Activated CD8-positive, alpha-beta memory T cell treated with anti-CD3 and anti-CD28 coated beads for 24 hours (primary cell): ENCODE measurements at regions not wholly inside any gene's neighbourhood (a gene's known extent, or its start where the extent isn't known, plus 50 kb on each side); places are given as distances from the start of the nearest gene placed in this dataset.
"Not testable (repeated sequence)": the region's sequence is repeated elsewhere in the genome, so short reads cannot be mapped to it uniquely, and the experiment has no call there.

ENCODE experiments used
- DNase-seq: peaks from one replicate; pipeline ENCODE4 v3.0.0-alpha.2; 2020

DNA sequence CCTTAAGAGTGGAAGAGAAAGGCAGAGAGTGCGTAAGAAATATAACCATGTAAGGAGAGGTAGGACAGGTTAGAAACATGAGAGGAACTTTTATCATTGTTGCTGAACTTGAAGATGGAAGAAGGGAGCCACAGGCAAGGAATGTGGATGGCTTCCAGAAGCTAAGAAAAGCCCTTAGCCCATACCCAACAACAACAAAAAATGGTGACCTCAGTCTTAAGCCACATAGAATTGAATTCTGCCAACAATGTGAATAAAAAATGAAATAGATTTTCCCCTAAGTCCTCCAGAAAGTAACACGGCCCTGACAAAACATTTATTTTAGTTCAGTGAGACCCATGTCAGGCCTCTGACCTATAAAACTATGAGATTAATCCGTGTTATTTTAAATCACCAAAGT is 767.3 kb downstream of the FAM181B start:
- no peak for DNase-seq

DNA sequence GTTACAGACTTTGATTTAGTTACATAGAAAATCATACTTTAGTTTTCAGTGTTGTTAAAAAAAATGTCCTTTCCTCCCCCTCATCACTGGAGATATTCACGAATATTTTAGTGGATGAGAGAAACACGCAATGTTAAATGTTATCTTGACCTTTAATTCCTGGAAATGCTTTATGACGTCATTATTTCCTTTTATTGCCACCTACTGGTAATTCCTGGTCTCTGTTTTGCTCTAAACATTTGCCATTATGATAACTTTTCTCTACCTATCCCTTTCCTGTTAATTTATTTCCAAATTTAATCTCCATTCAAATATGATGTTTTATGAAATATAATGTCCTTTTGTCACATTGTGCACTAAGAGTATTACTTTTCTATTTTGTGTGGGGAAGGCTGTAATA is 770.6 kb downstream of the FAM181B start:
- no peak for DNase-seq

DNA sequence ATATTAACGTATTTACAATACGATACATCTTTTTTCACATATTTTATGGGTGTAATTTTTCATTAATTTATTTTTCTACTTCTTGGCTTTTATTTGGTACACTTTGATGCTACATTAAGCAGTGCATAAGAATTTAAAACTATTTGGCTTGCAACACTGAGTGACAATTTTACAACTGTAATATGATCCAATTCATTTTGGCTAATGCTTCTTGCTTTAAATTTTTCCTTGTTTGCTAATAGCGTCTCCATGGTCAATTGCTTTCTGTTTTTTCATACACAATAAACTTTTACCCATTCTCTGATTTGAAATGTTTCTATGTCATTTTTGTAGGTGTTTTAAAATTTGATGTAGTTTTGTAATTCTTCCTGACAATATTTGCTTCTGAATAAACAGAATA is 773.2 kb downstream of the FAM181B start:
- no peak for DNase-seq

DNA sequence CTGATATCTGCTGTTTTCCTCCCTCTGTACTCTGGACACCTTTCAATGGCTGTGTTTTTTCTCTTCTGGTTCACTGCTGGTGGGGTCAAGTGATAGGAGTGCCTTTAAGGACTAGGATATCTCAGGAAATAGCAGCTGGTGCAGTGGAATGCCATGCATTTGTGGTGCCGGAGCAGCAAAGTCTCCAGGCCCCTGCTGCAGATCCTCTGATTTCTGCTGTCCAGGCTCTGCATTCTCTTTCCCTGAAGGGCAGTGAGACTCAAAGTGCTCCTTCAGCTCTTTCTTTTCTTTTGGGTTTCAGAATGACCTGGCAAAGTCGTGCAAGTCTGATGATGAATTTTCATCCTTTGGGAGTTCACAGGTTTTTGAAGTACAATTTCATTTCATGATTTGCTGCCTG is 774.3 kb downstream of the FAM181B start:
- no peak for DNase-seq

DNA sequence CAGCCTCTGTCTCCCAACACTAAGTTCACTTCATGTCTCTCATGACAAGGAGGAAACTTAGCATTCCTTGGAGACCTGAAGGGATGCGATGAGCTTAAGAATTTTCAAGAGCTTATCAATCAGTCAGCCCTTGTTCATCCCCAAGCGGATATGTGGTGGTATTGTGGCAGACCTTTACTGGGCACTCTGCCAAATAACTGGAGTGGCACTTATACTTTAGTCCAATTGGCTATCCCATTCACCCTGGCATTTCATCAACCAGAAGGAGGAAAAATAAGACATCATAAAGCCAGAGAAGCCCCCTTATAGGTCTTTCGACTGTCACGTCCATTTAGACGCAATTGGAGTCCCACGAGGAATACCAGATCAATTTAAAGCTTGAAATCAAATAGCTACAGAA is 779.4 kb downstream of the FAM181B start:
- DNase-seq, result not testable (repeated sequence)

DNA sequence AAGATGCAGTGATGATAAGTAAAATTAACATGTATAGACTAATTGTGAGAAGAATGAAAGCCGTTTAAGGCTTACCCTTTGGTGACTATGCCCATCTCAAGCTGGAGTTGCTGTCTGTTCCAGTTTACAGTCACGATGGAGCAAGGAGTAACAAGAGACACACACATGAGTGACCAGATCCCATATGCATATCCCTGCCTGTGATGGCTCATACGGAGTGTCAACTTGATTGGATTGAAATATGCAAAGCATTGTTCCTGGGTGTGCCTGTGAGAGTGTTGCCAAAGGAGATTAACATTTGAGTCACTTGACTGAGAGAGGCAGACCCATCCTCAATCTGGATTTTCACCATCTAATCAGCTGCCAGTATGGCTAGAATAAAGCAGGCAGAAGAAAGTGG is 786.8 kb downstream of the FAM181B start:
- no peak for DNase-seq

DNA sequence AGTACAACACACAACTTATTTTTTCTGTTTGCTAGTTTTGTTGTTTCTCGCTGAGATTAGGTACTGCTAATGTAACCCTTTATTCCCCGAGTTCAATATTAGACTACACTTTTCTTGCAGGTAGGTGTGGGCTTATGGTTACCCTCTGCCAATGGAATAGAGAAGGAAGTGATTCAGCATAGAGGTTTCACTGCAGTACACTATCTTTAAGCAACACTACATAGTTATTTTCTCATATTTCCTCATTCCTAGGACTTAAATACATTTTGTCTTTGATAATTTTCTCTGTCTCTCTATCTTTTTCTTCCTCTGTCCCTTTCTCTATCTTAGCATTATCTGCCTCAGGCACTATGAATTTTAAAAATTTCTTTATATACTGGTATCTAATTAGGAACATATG is 791.0 kb downstream of the FAM181B start:
- DNase-seq, result no peak

DNA sequence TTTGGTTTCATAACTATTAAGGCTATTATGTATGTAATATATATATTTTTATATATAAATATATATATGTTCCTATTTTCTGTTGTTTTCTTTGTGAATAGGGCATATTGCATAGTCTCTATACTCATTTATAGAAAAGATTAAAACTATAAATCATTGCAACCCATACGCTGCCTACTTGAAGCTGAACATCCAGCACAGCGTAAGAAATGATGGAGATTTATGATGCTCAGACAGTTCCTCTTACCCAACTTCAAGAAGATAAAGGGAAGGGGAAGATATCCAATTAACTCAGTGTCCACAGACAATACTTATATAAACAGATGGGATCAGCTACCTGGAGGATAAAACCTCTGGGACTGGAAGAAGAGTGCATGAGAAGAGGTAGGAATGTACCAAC is 791.7 kb downstream of the FAM181B start:
- DNase-seq, result no peak

DNA sequence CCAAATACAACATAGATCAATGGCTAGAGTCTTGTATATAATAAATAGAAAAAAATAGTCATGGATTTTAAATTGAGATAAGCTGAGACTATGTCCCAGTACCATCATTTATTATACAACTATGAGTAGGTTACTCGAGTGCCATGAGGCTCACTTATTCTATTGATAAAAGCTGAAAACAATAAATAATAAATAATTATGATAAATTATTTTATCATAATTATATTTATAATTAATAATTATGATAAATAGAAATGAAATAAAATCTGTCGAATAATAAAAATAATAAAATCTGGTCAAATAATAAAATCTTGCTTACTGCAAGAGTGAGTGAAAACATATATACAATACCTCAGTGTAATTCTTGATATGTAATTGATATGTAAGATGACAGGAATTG is 801.4 kb downstream of the FAM181B start:
- DNase-seq, result no peak

DNA sequence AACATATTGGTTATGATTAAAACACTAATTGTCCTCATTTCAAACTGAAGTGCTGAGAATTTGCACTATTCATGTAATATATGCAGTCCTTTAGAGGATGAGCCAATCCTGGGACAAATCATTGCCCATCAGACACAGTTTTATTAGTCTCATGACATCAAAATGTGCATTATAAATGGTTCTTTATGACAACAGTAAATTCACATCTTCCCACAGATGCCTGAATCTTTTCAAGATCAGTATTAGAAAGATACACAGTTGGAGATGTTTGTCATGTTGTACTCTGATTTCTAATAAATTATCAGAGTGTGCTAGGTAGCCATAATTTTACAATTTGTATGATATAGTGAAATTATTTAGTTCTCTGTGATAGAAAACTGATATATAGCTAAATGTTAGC is 813.5 kb downstream of the FAM181B start:
- DNase-seq, result no peak

DNA sequence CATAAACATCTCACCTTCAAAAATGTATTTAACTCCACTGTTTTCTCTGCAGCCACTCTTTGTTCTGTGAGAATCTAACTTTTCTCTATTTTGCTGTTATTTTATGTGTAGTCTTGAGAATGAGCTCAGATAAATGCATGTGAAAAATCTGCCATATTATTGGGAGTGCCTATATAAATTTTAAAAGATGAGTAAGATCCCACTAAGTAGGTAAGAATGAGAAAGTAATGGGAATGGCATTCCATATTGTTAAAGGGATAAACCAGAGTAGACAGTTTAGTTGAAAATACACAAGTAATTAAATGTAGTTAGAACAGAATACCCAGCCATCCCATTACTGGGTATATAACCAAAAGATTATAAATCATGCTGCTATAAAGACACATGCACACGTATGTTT is 817.2 kb downstream of the FAM181B start:
- no peak for DNase-seq

DNA sequence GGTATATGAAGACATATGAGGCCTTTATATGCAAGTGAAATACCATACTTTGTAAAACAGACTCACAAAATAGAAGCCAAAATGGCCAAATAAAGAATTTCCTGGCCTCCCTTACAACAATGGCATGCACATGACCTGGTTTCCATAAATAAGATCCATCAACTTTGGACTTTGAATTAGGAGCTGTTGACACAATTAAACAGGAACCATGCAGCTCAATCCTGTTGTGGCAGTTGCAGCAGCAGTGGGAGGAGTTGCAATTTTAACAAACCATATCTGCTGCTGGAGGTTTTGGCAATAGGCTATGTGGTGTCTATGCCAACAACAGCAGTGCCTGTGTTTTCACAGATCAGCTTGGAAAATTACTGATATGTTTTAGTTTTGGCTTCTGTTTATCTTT is 818.6 kb downstream of the FAM181B start:
- no peak for DNase-seq

DNA sequence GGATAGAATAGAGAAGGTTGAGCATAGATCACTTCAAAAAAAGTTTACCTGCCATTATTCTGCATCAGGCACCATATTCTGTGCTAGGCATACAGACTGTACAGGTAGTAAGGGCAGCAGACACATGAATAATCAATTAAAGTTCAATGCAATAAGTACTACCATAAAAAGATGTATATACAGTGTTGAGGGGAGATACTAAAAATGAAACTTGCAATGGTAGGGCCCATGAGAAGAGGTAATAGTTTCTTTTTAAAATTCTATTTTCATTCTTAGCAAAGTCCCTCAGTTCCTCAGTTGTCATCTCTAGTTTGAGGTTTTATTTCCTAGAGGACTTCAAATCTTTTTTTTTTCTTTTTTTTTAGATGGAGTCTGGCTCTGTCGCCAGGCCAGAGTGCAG is 819.9 kb downstream of the FAM181B start:
- no peak for DNase-seq

DNA sequence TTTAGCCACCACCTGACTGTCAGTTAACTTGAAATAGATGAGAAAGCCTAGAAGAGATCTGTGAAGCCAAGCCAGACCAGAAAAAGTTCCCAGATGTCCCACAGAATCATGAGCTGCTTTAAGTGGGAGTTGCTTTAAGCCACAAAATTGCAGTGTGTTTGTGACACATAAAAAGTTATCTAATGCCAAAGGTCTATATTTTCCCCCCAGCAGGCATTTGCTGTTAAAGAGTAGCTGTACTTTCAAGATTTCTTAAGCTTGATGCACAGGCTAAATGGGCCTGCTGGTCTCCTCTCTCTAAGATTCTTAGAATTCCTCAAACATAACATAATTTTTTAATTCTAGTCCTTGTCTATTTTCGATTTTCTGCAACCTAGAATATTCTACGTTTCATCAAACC is 825.7 kb downstream of the FAM181B start:
- DNase-seq, result no peak

DNA sequence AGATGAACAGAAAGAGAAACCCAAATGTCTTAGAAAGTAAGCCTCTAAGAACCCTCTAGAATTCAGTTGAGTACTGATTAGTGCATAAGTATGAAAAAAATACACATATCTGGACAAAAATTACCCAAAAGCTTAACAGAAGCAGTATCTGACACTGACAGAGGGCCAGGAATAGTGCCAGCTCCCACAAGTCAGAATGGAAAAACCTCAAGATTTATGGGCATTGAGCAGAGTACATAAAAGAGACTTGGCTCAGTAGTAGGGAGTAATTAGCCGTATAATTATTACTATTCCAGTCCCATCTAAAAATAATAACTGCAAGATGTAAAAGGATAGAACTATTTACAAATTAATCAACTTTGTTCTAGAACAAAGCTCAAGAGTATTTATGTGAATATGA is 834.5 kb downstream of the FAM181B start:
- no peak for DNase-seq

DNA sequence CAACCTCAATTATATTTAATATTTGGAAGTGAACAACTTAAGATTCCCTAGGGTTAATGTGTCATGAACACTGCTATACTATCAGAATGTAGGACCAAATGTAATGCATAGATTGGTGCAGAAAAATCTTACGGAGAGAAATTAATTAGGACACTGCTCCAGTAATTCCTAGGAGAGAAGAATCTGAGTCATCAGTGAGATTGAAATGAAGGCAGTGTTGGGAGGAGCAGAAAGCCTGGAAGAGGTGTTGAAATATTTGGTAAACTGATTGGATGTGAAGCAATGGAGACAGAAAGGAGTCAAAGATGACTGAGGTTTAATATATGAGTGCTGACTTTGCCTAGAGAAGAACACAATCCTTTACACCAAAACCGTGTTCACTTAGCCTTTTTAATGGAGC is 836.0 kb downstream of the FAM181B start:
- DNase-seq, result no peak

DNA sequence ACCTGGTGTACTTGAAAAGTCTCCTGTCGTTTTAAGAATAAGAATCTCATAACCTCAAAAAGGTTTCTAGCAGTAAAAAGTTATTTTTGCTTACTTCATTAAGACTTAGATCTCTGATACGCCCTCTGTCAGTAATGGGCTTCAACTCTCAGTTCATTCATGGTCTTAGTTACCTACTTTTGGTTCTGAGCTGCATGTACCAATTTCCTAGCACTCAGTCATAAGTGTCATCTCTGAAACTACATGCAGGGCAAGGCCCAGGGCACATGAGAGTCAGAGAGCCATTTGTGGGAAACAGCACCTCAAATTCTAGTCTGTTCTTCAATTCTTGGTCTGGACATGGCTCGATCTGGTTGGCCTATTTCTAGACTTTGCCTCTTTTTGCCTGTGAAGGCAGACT is 838.4 kb downstream of the FAM181B start:
- DNase-seq, result no peak

DNA sequence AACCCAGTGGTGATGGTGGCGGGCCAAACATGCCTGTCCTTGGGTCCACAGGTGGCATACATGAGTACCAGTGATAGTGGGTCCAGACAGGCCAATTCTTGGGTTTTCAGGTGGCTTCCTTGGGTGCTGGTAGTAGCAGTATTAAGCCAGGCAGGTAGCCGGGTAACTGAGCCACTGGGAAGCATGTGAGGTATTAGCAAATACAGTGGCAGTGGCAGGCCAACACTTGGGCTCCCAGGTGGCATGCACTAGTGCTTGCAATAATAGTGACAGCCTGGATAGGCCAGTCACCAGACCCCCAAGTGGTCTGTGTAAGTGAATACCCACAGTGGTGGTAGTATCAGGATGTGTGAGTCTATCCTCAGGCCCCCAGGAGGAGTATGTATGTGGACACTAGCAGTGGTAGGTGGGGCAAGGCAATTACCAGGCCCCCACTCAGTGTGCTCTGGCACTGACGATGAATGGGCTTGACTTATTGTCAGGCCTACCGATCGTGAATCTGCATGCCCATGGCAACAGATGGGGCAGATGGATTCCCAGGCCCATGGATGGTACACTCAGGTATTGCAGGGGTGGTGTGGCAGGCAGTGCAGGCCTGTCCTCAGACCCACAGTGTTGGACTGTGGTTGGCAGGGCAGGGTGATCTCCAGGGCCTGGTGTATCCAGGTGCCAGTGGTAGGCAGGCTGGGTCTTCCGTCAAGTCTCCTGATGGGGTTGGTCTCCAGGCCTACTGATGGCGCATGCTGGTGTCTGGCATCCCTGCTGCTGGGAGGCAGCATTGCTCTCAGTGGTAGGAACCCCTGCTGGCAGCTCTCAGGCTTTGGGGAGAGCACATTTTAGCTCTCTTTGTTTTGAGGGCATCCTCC is 840.7 kb downstream of the FAM181B start:
- no peak for DNase-seq

DNA sequence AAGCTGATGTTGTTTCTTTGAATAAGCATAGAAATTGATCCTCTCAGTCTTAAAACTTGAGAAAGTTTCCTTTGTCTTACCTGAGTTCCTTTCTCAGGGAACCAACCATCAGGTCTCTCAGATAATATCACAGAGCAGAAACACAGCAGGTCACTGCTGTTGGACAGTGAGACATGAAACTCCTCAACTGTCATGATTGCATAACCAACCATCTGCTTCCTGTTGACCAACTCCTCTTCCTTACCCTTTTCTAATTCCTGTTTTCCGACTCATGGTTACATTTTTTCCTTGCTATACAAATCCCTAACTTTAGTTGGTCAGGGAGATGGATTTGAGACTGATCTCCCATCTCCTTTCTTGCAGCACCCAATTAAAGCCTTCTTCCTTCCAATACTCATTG is 845.3 kb downstream of the FAM181B start:
- no peak for DNase-seq

DNA sequence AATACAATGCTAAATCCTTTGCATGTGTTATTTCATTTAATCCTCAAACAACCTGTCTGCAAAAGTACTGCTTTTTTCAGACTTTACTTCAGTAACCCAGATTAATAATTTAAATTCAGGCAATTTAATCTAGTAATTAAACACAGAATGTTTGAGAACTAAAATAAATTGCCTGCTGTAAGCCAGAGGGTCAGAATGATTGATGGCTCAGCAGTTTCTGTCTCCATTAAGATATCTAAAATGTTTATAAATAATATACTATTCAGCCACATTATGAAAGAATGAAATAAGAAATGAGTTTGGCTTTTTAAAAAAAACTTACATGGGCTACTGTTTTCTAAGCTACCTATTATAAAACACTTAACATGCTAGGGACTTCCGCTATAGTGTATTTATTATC is 846.0 kb downstream of the FAM181B start:
- DNase-seq, result no peak

DNA sequence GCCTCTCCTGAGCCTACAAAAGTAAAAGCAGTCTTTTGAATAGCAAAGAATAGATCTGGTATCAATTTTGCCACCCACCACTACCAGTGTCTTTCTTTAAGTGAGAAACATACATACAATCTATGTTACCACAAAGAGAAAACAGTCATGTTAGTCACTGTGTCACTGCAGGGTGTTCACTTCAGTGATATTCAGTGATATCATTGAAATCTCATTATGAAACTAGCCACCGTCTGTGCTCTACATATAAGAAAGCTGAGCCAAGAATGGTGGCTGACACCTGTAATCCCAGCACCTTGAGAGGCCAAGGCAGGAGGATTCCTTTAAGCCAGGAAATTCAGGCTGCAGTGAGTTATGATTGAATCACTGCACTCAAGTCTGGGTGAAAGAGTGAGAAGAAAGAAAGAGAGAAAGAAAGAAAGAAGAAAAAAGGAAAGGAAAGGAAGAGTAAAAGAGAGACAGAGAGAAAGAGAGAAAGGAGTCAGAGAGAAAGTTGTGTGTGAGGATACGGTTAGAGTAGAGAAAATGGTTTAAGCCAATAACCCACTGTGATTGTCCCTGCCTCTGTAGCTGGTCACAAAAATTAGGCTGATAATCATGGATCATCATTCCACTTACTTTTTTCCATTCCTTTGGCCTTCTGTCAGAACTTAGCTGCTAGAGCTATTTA is 847.1 kb downstream of the FAM181B start:
- no peak for DNase-seq

DNA sequence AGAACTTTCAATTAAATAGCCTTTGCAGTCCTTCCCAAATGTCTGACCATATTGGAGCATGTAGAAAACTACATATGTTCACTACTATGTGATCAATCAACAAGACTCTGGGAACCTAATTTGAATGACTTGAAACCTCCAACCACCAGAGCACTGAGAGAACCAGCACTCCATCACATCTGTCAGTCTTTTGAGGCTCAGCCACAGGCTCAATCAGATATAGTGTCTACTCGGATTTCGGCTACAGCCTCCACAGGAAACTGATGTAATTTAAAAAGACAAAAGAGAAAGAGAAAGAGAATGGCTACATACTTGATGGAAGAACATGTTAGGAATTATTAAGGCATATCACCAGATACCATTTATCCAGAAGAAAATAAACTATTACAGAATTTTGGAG is 859.0 kb downstream of the FAM181B start:
- DNase-seq, result no peak

DNA sequence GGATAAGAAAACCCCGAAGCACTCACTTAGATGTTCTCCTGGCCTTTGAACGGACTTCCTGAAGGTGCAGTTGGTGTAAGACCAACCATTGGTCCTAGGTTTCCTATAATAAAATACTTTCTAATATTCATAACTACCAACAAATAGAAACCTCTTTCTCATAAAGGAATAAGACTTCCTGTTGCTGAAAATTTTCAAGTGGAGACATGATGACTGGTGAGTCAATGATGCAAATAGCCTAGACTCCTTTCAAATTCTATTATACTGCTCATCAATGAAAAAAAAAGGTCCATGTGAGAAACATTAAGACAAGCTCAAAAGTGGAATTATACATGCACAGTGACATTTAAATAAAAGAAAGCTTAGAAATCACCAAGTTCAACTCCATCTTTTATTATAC is 862.8 kb downstream of the FAM181B start:
- no peak for DNase-seq

DNA sequence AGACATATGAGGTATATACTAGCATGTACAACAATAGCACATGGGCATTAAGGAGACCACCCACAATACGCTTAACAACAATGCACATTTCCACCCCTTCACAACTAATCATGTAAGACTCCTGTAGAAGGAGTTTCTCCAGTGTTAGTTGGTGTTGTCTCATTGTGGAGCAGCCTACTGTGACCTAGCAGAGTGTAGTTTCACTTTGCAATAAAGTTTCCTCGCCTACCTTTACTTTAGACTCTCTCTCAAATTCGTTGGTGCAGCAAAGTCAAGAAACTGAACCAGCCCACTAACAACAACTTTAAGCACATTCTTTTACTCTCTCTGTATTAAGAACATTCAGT is 863.6 kb downstream of the FAM181B start:
- no peak for DNase-seq
